Activated CD8-positive, alpha-beta T cell treated with anti-CD3 and anti-CD28 coated beads for 36 hours (primary cell): ENCODE measurements at regions not wholly inside any gene's neighbourhood (a gene's known extent, or its start where the extent isn't known, plus 50 kb on each side); places are given as distances from the start of the nearest gene placed in this dataset.

Experiments used
- ATAC-seq: fragments of 200-7000 bp; cut with Tn5 transposase; one replicate; pipeline ENCODE4 v1.10.0; 2021; ENCODE audit warnings: mild to moderate bottlenecking, moderate library complexity
- CTCF ChIA-PET: fragments of 350-600 bp; sonication (Branson Sonifier 250); formaldehyde crosslinking; loops from one replicate; lab custom pipeline; 2021; ENCODE audit warnings: antibody characterized with exemption; lab: Charles Lee
- POLR2A ChIA-PET: fragments of 350-600 bp; sonication (Branson Sonifier 250); formaldehyde crosslinking; loops from one replicate; lab custom pipeline; 2021; ENCODE audit warnings: antibody characterized with exemption; lab: Charles Lee
- DNase-seq: peaks from one replicate; pipeline ENCODE4 v3.0.0-alpha.2; 2020
- H3K27ac Mint-ChIP-seq: one replicate; pipeline ENCODE4 v1.8.0; 2021; ENCODE audit warnings: mild to moderate bottlenecking, mixed read lengths
- H3K27me3 Mint-ChIP-seq: one replicate; pipeline ENCODE4 v1.8.0; 2021; ENCODE audit warnings: mixed read lengths
- H3K36me3 Mint-ChIP-seq: one replicate; pipeline ENCODE4 v1.8.0; 2021; ENCODE audit warnings: low read depth, mixed read lengths
- H3K4me1 Mint-ChIP-seq: one replicate; pipeline ENCODE4 v1.8.0; 2021; ENCODE audit warnings: low read depth, mixed read lengths
- H3K4me3 Mint-ChIP-seq: one replicate; pipeline ENCODE4 v1.8.0; 2021; ENCODE audit warnings: mild to moderate bottlenecking, moderate library complexity, mixed read lengths
- H3K9me3 Mint-ChIP-seq: one replicate; pipeline ENCODE4 v1.8.0; 2021; ENCODE audit warnings: mixed read lengths
- CTCF ChIP-seq: fragments of 200-600 bp; IDR thresholded peaks from one replicate; pipeline ENCODE4 v1.8.0; 2022; ENCODE audit warnings: antibody characterized with exemption, mild to moderate bottlenecking
- intact Hi-C: fragments of 100-400 bp; cut with micrococcal nuclease; formaldehyde crosslinking; loops from one replicate; pipeline ENCODE4 v1.10.0; 2022

GRCh38 chr6:166775923-166776220 lies 148.8 kb upstream of the RPS6KA2 start:
- Mint-ChIP-seq H3K27ac (no peak overlapping the region), H3K4me3 (no peak overlapping the region), H3K27me3 (peaks cover 12% of the 10 kb centered on the region), H3K4me1 (no peaks in the 10 kb centered on the region), H3K36me3 (no peaks in the 10 kb centered on the region), H3K9me3 (no peaks in the 10 kb centered on the region)
- ATAC-seq (no peak), DNase-seq (no peak)
- POLR2A ChIA-PET = no interaction called here
- TF ChIP-seq CTCF = no peak
- intact Hi-C loops = no loop called here
- CTCF ChIA-PET = interaction anchor here (0.7 to 5.4 kb wide), 22 partner anchors 9 to 515 kb away, joined by 3 to 46 read pairs (median 8); partner anchors contain the start of gene UNC93A

GRCh38 chr6:166775180-166775922 lies 148.3 kb upstream of the RPS6KA2 start:
- intact Hi-C loops = no loop called here
- no peaks in the 10 kb centered on the region for H3K9me3 Mint-ChIP-seq
- CTCF ChIA-PET = interaction anchor here (0.5 to 5.4 kb wide), 60 partner anchors 10 to 554 kb away, joined by 3 to 46 read pairs (median 3); partner anchors contain the start of genes CCR6, RAMACL, RNASET2 and UNC93A
- DNase-seq = peak; percentile 70
- peak; percentile 77 for TF ChIP-seq CTCF
- H3K4me1 Mint-ChIP-seq = no peaks in the 10 kb centered on the region
- POLR2A ChIA-PET = no interaction called here
- no peak overlapping the region for H3K4me3 Mint-ChIP-seq
- peak; percentile 86 for ATAC-seq
- no peaks in the 10 kb centered on the region for H3K36me3 Mint-ChIP-seq
- H3K27me3 Mint-ChIP-seq = peaks cover 12% of the 10 kb centered on the region
- no peak overlapping the region for H3K27ac Mint-ChIP-seq

GRCh38 chr6:166774770-166775169 lies 147.7 kb upstream of the RPS6KA2 start:
- ATAC-seq (no peak), DNase-seq (no peak)
- intact Hi-C loops = loop anchor here (5.0 kb wide), 1 partner anchor 368 kb away; no protein-coding TSS in a partner anchor
- TF ChIP-seq CTCF = no peak
- no peak overlapping the region for H3K4me3 Mint-ChIP-seq
- ChIA-PET POLR2A (no interaction called here), CTCF (interaction anchor here (0.5 to 5.4 kb wide), 58 partner anchors 10 to 554 kb away, joined by 3 to 46 read pairs (median 3); partner anchors contain the start of genes CCR6, RAMACL, RNASET2 and UNC93A)
- no peaks in the 10 kb centered on the region for H3K9me3 Mint-ChIP-seq
- peaks cover 15% of the 10 kb centered on the region for H3K27me3 Mint-ChIP-seq
- H3K4me1 Mint-ChIP-seq = no peaks in the 10 kb centered on the region
- no peak overlapping the region for H3K27ac Mint-ChIP-seq
- H3K36me3 Mint-ChIP-seq = no peaks in the 10 kb centered on the region

GRCh38 chr6:166774292-166774691 lies 147.2 kb upstream of the RPS6KA2 start:
- CTCF ChIA-PET = interaction anchor here (0.7 to 5.4 kb wide), 36 partner anchors 10 to 517 kb away, joined by 3 to 46 read pairs (median 4); partner anchors contain the start of genes CCR6, RAMACL and UNC93A
- TF ChIP-seq CTCF = no peak
- H3K4me1 Mint-ChIP-seq = no peaks in the 10 kb centered on the region
- no peak overlapping the region for H3K27ac Mint-ChIP-seq
- H3K27me3 Mint-ChIP-seq = peaks cover 16% of the 10 kb centered on the region
- ATAC-seq (no peak), DNase-seq (no peak)
- intact Hi-C loops = loop anchor here (5.0 kb wide), 1 partner anchor 368 kb away; no protein-coding TSS in a partner anchor
- no peaks in the 10 kb centered on the region for H3K36me3 Mint-ChIP-seq
- no peaks in the 10 kb centered on the region for H3K9me3 Mint-ChIP-seq
- no peak overlapping the region for H3K4me3 Mint-ChIP-seq
- POLR2A ChIA-PET = interaction anchor here (0.6 kb wide), 1 partner anchor 341 kb away, joined by 3 read pairs; no protein-coding TSS in a partner anchor

- DNase-seq = peak; percentile 21
- Mint-ChIP-seq H3K4me1 (no peaks in the 10 kb centered on the region), H3K4me3 (no peak overlapping the region), H3K27ac (no peak overlapping the region), H3K9me3 (no peaks in the 10 kb centered on the region), H3K36me3 (no peaks in the 10 kb centered on the region), H3K27me3 (peaks cover 16% of the 10 kb centered on the region)
- no peak for TF ChIP-seq CTCF
- intact Hi-C loops = loop anchor here (5.0 kb wide), 1 partner anchor 370 kb away; no protein-coding TSS in a partner anchor
- no peak for ATAC-seq
- POLR2A ChIA-PET = interaction anchor here (0.6 kb wide), 1 partner anchor 37 kb away, joined by 5 read pairs; no protein-coding TSS in a partner anchor
- CTCF ChIA-PET = interaction anchor here (0.8 to 4.1 kb wide), 5 partner anchors 10 to 369 kb away, joined by 3 to 43 read pairs (median 5); no protein-coding TSS in a partner anchor
These were observed 145.5 kb upstream of the RPS6KA2 start for GRCh38 chr6:166772518-166772917.
